Lung (tissue), 11 donors: ENCODE measurements at regions not wholly inside any gene's neighbourhood (a gene's known extent, or its start where the extent isn't known, plus 50 kb on each side); places are given as distances from the start of the nearest gene placed in this dataset.

Experiments
- ATAC-seq: fragments of 200-7000 bp; cut with Tn5 transposase; one replicate; pipeline ENCODE4 v1.9.1; 2020; ENCODE audit warnings: moderate number of reproducible peaks; ENCODE audit not compliant: insufficient read depth, low FRiP score
- DNase-seq, 3 donors: peaks; one replicate each; pipeline ENCODE4 v3.0.0-alpha.2; 2013 to 2017
- H3K27ac ChIP-seq, 2 donors: one replicate each; pipeline ENCODE4 v1.5.1; 2013; ENCODE audit warnings: mild to moderate bottlenecking in 2 of 2, moderate library complexity in 2 of 2, control low read depth in 1 of 2, inconsistent platforms in 1 of 2, low read depth in 1 of 2, low read length in 1 of 2
- H3K27me3 ChIP-seq, 3 donors: one replicate each; pipeline ENCODE4 v1.5.1; 2013; ENCODE audit warnings: low read length in 2 of 3; ENCODE audit not compliant: control insufficient read depth in 3 of 3, insufficient read depth in 3 of 3
- H3K36me3 ChIP-seq, 4 donors: one replicate each; pipeline ENCODE4 v1.5.1; 2013; ENCODE audit warnings: low read length in 4 of 4, mild to moderate bottlenecking in 1 of 4, moderate library complexity in 1 of 4; ENCODE audit not compliant: control insufficient read depth in 4 of 4, insufficient read depth in 4 of 4
- H3K4me1 ChIP-seq, 5 donors: one replicate each; pipeline ENCODE4 v1.5.1; 2013; ENCODE audit warnings: low read length in 5 of 5, mild to moderate bottlenecking in 2 of 5, moderate library complexity in 1 of 5; ENCODE audit not compliant: control insufficient read depth in 5 of 5, insufficient read depth in 5 of 5
- H3K4me3 ChIP-seq: one replicate; pipeline ENCODE4 v1.5.1; 2013; ENCODE audit warnings: mild to moderate bottlenecking, control low read depth, moderate library complexity
- H3K9ac ChIP-seq, 2 donors: one replicate each; pipeline ENCODE4 v1.5.1; 2013; ENCODE audit warnings: low read length in 2 of 2, control low read depth in 1 of 2; ENCODE audit not compliant: insufficient read depth in 1 of 2
- H3K9me3 ChIP-seq, 4 donors: one replicate each; pipeline ENCODE4 v1.5.1; 2013; ENCODE audit warnings: low read length in 3 of 4, mild to moderate bottlenecking in 1 of 4, moderate library complexity in 1 of 4; ENCODE audit not compliant: control insufficient read depth in 4 of 4, insufficient read depth in 3 of 4
- CTCF ChIP-seq: IDR thresholded peaks from 2 replicates; pipeline ENCODE4 v1.5.1; 2012; ENCODE audit warnings: mild to moderate bottlenecking; ENCODE audit errors: control extremely low read depth, extremely low read depth
- WGBS, 2 donors: extraction: QIAGEN DNeasy Blood & Tissue Kit; methylation state at CpG; one replicate each; pipeline ENCODE4 v1.1.7; 2013; 5-methylcytosine and 5-hydroxymethylcytosine counted together
- donor health status: control.
- donor health status: control.
- donor health status: Bipolar disorder and iron deficiency.
- donor health status: healthy.
- donor health status: DM: yes; HTN: yes; CAD: no.

GRCh38 chr2:145411493-145411892 is 891.6 kb upstream of the ZEB2 start:
- H3K36me3 ChIP-seq, result no peaks in the 10 kb centered on the region
- H3K9me3 ChIP-seq, result peaks cover 0 to 8% (median 1%) of the 10 kb centered on the region in 4 donors
- H3K9ac ChIP-seq, result no peak overlapping the region
- H3K4me3 ChIP-seq, result no peak overlapping the region
- no peak overlapping the region for H3K27ac ChIP-seq
- WGBS, 2 donors, result 23 to 52% methylated on average over 4 of the region's 4 CpGs
- DNase-seq (no peak), ATAC-seq (no peak)
- TF ChIP-seq CTCF, result no peak
- no peaks in the 10 kb centered on the region for H3K27me3 ChIP-seq
- H3K4me1 ChIP-seq, result peaks cover 0 to 3% (median 0%) of the 10 kb centered on the region in 5 donors

GRCh38 chr2:145410086-145410485 is 890.2 kb upstream of the ZEB2 start:
- H3K27ac ChIP-seq, result no peak overlapping the region
- no peak overlapping the region for H3K4me3 ChIP-seq
- no peak for TF ChIP-seq CTCF
- H3K4me1 ChIP-seq, result peaks cover 0 to 3% (median 0%) of the 10 kb centered on the region in 5 donors
- H3K27me3 ChIP-seq, result no peaks in the 10 kb centered on the region
- DNase-seq (peak in 1 of 3 donors; percentile 16), ATAC-seq (no peak)
- no peak overlapping the region for H3K9ac ChIP-seq
- WGBS, 2 donors, result 77 to 91% methylated on average over 2 of the region's 2 CpGs
- H3K36me3 ChIP-seq, result no peaks in the 10 kb centered on the region
- peaks cover 0 to 3% (median under 1%) of the 10 kb centered on the region in 4 donors for H3K9me3 ChIP-seq

GRCh38 chr2:145408980-145409379 is 889.1 kb upstream of the ZEB2 start:
- H3K27me3 ChIP-seq, result no peaks in the 10 kb centered on the region
- no peak overlapping the region for H3K9ac ChIP-seq
- no peak for TF ChIP-seq CTCF
- ATAC-seq (no peak), DNase-seq (no peak)
- H3K36me3 ChIP-seq, result no peaks in the 10 kb centered on the region
- no peaks in the 10 kb centered on the region for H3K9me3 ChIP-seq
- H3K4me1 ChIP-seq, result peaks cover 0 to 3% (median 0%) of the 10 kb centered on the region in 5 donors
- no peak overlapping the region for H3K27ac ChIP-seq
- no peak overlapping the region for H3K4me3 ChIP-seq

- Histone ChIP-seq H3K27me3 (no peaks in the 10 kb centered on the region), H3K4me1 (no peaks in the 10 kb centered on the region), H3K36me3 (no peaks in the 10 kb centered on the region), H3K9me3 (no peaks in the 10 kb centered on the region), H3K27ac (no peak overlapping the region), H3K9ac (no peak overlapping the region), H3K4me3 (no peak overlapping the region)
- 70 to 86% methylated on average over 1 of the region's 1 CpG for WGBS, 2 donors
- no peak for TF ChIP-seq CTCF
- no peak for ATAC-seq
- DNase-seq, result no peak
Observed at GRCh38 chr2:145404690-145405089, 884.8 kb upstream of the ZEB2 start.
